HepG2 (cell line): ENCODE measurements at regions not wholly inside any gene's neighbourhood (a gene's known extent, or its start where the extent isn't known, plus 50 kb on each side); places are given as distances from the start of the nearest gene placed in this dataset.
A peak's percentile ranks its signal among the peaks of the same experiment; 100 is the strongest.

Experiments used
- FOXA1 ChIP-seq, 2 experiments: fragments of 450-650 bp in 1 of 2; sonication (generic) in 1 of 2; formaldehyde crosslinking in 1 of 2; IDR thresholded peaks; 2 replicates each; pipeline versions ENCODE4 v1.4.0 to v1.6.1; 2016 to 2020; ENCODE audit warnings: missing genetic modification reagents in 1 of 2
- GPN1 ChIP-seq: sonication (generic); formaldehyde crosslinking; IDR thresholded peaks from 2 replicates; pipeline ENCODE4 v1.5.1; 2020; ENCODE audit warnings: missing genetic modification reagents, borderline replicate concordance
- NFIB ChIP-seq: sonication (generic); formaldehyde crosslinking; IDR thresholded peaks from 2 replicates; pipeline ENCODE4 v1.9.0; 2021; ENCODE audit warnings: missing genetic modification reagents, mild to moderate bottlenecking, borderline replicate concordance
- PITX1 ChIP-seq: sonication (generic); formaldehyde crosslinking; IDR thresholded peaks from 2 replicates; pipeline ENCODE4 v1.5.1; 2020; ENCODE audit warnings: mild to moderate bottlenecking, missing genetic modification reagents
- PRDM4 ChIP-seq: sonication (generic); formaldehyde crosslinking; IDR thresholded peaks from 2 replicates; pipeline ENCODE4 v1.9.0; 2021; ENCODE audit warnings: missing genetic modification reagents, borderline replicate concordance
- SRSF1 ChIP-seq: fragments of 200-400 bp; formaldehyde crosslinking; optimal IDR thresholded peaks from 2 replicates; pipeline ENCODE3; 2017; ENCODE audit warnings: mild to moderate bottlenecking, low read depth, low read length, moderate library complexity
- SYNCRIP ChIP-seq: fragments of 200-400 bp; formaldehyde crosslinking; IDR thresholded peaks from 2 replicates; pipeline ENCODE4 v1.6.1; 2018; ENCODE audit warnings: mild to moderate bottlenecking, low read depth, low read length; ENCODE audit not compliant: insufficient read depth
- TEAD3 ChIP-seq: optimal IDR thresholded peaks from 2 replicates; pipeline ENCODE3; 2016; ENCODE audit warnings: borderline replicate concordance
- ZBTB42 ChIP-seq: sonication (generic); formaldehyde crosslinking; IDR thresholded peaks from 2 replicates; pipeline ENCODE4 v1.5.0; 2020; ENCODE audit warnings: mild to moderate bottlenecking, missing genetic modification reagents
- ZHX1 ChIP-seq: sonication (generic); formaldehyde crosslinking; IDR thresholded peaks from 2 replicates; pipeline ENCODE4 v1.8.1; 2022; ENCODE audit warnings: low read depth, mild to moderate bottlenecking, missing genetic modification reagents
- ZMYM2 ChIP-seq: sonication (generic); formaldehyde crosslinking; IDR thresholded peaks from 2 replicates; pipeline ENCODE4 v1.8.0; 2022; ENCODE audit warnings: mild to moderate bottlenecking, missing genetic modification reagents
- ZMYM3 ChIP-seq: sonication (generic); formaldehyde crosslinking; IDR thresholded peaks from 2 replicates; pipeline ENCODE4 v1.5.1; 2020; ENCODE audit warnings: mild to moderate bottlenecking, missing genetic modification reagents
- ZNF280D ChIP-seq: sonication (generic); formaldehyde crosslinking; IDR thresholded peaks from 2 replicates; pipeline ENCODE4 v1.5.1; 2020; ENCODE audit warnings: mild to moderate bottlenecking, missing genetic modification reagents
- ZNF607 ChIP-seq: sonication (generic); formaldehyde crosslinking; IDR thresholded peaks from 2 replicates; pipeline ENCODE4 v1.5.1; 2020; ENCODE audit warnings: missing genetic modification reagents, mild to moderate bottlenecking, borderline replicate concordance
- TF ChIP-seq, protein P1 (sequence below): sonication (generic); formaldehyde crosslinking; IDR thresholded peaks from 2 replicates; pipeline ENCODE4 v1.4.0; 2020; ENCODE audit warnings: missing genetic modification reagents
- TF ChIP-seq, protein P2 (sequence below): sonication (generic); formaldehyde crosslinking; IDR thresholded peaks from 2 replicates; pipeline ENCODE4 v1.5.1; 2020; ENCODE audit warnings: missing genetic modification reagents, mild to moderate bottlenecking, borderline replicate concordance

GRCh38 chr14:53855574-53855973 is 101.1 kb downstream of the BMP4 start (continued):
- TF ChIP-seq ZMYM3 (CRISPR knock-in tag) (peak; percentile 27; the same call in 1 of the 2 replicates), FOXA1 (IDR thresholded peaks at IDR 0.05) (no peak), FOXA1 (CRISPR knock-in tag; IDR thresholded peaks at IDR 0.05) (0 out of 2 replicates have a peak, but pooled peaks have one; percentile 28), PRDM4 (no peak), PITX1 (no peak), ZMYM2 (CRISPR knock-in tag) (peak; percentile 95; the same call in 1 of the 2 replicates), GPN1 (CRISPR knock-in tag) (no peak), ZBTB42 (CRISPR knock-in tag) (no peak), ZNF280D (CRISPR knock-in tag) (no peak), ZNF607 (no peak), SRSF1 (no peak), TEAD3 (CRISPR knock-in tag) (no peak), SYNCRIP (no peak), ZHX1 (no peak), NFIB (CRISPR knock-in tag) (no peak)
- TF ChIP-seq, protein P1, sequence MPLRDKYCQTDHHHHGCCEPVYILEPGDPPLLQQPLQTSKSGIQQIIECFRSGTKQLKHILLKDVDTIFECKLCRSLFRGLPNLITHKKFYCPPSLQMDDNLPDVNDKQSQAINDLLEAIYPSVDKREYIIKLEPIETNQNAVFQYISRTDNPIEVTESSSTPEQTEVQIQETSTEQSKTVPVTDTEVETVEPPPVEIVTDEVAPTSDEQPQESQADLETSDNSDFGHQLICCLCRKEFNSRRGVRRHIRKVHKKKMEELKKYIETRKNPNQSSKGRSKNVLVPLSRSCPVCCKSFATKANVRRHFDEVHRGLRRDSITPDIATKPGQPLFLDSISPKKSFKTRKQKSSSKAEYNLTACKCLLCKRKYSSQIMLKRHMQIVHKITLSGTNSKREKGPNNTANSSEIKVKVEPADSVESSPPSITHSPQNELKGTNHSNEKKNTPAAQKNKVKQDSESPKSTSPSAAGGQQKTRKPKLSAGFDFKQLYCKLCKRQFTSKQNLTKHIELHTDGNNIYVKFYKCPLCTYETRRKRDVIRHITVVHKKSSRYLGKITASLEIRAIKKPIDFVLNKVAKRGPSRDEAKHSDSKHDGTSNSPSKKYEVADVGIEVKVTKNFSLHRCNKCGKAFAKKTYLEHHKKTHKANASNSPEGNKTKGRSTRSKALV: no peak
- TF ChIP-seq, protein P2, sequence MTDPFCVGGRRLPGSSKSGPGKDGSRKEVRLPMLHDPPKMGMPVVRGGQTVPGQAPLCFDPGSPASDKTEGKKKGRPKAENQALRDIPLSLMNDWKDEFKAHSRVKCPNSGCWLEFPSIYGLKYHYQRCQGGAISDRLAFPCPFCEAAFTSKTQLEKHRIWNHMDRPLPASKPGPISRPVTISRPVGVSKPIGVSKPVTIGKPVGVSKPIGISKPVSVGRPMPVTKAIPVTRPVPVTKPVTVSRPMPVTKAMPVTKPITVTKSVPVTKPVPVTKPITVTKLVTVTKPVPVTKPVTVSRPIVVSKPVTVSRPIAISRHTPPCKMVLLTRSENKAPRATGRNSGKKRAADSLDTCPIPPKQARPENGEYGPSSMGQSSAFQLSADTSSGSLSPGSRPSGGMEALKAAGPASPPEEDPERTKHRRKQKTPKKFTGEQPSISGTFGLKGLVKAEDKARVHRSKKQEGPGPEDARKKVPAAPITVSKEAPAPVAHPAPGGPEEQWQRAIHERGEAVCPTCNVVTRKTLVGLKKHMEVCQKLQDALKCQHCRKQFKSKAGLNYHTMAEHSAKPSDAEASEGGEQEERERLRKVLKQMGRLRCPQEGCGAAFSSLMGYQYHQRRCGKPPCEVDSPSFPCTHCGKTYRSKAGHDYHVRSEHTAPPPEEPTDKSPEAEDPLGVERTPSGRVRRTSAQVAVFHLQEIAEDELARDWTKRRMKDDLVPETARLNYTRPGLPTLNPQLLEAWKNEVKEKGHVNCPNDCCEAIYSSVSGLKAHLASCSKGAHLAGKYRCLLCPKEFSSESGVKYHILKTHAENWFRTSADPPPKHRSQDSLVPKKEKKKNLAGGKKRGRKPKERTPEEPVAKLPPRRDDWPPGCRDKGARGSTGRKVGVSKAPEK: no peak
